ENCODE measurements at regions not wholly inside any gene's neighbourhood (a gene's known extent, or its start where the extent isn't known, plus 50 kb on each side); places are given as distances from the start of the nearest gene placed in this dataset.

- Histone ChIP-seq H4K91ac (ENCODE audit: insufficient read depth, low read depth, low read length) (no peak overlapping the region), H3K23ac (ENCODE audit: low read depth, low read length) (no peak overlapping the region), H2BK15ac (ENCODE audit: low read depth, low read length) (no peak overlapping the region), H2AK5ac (ENCODE audit: low read depth, low read length) (no peak overlapping the region), H2BK120ac (ENCODE audit: low read depth, low read length) (no peak overlapping the region), H3K4me2 (ENCODE audit: low read depth, low read length) (no peak overlapping the region), H3K14ac (replicated peaks; ENCODE audit: low read depth, low read length) (no peak overlapping the region), H3K4me1 (ENCODE audit: control insufficient read depth, insufficient read depth, low read length) (no peaks in the 10 kb centered on the region), H3K79me1 (ENCODE audit: low read depth in 1 of 2, low read length in 2 of 2) (no peaks in the 10 kb centered on the region), H3K18ac (ENCODE audit: low read depth, low read length) (no peak overlapping the region), H3K9me1 (ENCODE audit: insufficient read depth, low read length) (no peaks in the 10 kb centered on the region), H4K5ac (ENCODE audit: low read depth, low read length) (no peak overlapping the region), H3K4me3 (ENCODE audit: insufficient read depth, low read depth, low read length) (no peak overlapping the region), H3K27ac (ENCODE audit: insufficient read depth, low read length) (no peak overlapping the region), H2AFZ (replicated peaks; ENCODE audit: low read length, poor library complexity) (no peak overlapping the region), H2BK5ac (ENCODE audit: low read depth, low read length, poor library complexity, severe bottlenecking) (no peak overlapping the region), H4K20me1 (ENCODE audit: insufficient read depth, low read length) (no peaks in the 10 kb centered on the region), H4K8ac (ENCODE audit: low read depth in 2 of 2, low read length in 2 of 2) (no peak overlapping the region), H3K4ac (ENCODE audit: low read depth, low read length) (no peak overlapping the region), H3K36me3 (ENCODE audit: control insufficient read depth, insufficient read depth, low read length) (no peaks in the 10 kb centered on the region), H3K9ac (ENCODE audit: low read depth, low read length) (no peak overlapping the region), H2AK9ac (replicated peaks; ENCODE audit: low read depth, low read length, poor library complexity) (no peak overlapping the region), H3K56ac (ENCODE audit: extremely low read depth, insufficient read depth, low read length) (no peak overlapping the region), H3K27me3 (ENCODE audit: control insufficient read depth, insufficient read depth, low read length) (no peaks in the 10 kb centered on the region), H2BK20ac (ENCODE audit: low read depth, low read length) (no peak overlapping the region), H3K9me3 (ENCODE audit: control insufficient read depth, insufficient read depth, low read length) (no peaks in the 10 kb centered on the region)
- no peak for DNase-seq
- in situ Hi-C loops (cut with MboI; ENCODE audit: low sequenced_read_pairs) = no loop called here
- BruUV-seq (replicated peaks) = no TSS peak
- intact Hi-C loops (cut with micrococcal nuclease) = no loop called here
- POLR2A ChIA-PET (ENCODE audit: unreplicated experiment) = no interaction called here
- ATAC-seq (ENCODE audit: low read depth) = no peak
- CTCF ChIA-PET = no interaction called here
- dilution Hi-C loops (cut with HindIII; ENCODE audit: low sequenced_read_pairs, unreplicated experiment) = no loop called here
- no CpG with 5 or more reads among the region's 1 CpG for WGBS, 2 experiments (ENCODE audit: extremely low coverage in 2 of 2, insufficient read length in 1 of 2)
- TF ChIP-seq ELK1 (IDR thresholded peaks at IDR 0.05; ENCODE audit: borderline replicate concordance, low read depth, low read length) (no peak), USF2 (IDR thresholded peaks at IDR 0.05; ENCODE audit: low read depth, low read length) (no peak), MXI1 (IDR thresholded peaks at IDR 0.05; ENCODE audit: borderline replicate concordance, low read depth, low read length) (no peak), CTCF (conservative IDR thresholded peaks at IDR 0.05; ENCODE audit: low read depth, low read length) (no peak), BHLHE40 (IDR thresholded peaks at IDR 0.05; ENCODE audit: low read depth, low read length) (no peak), RAD21 (IDR thresholded peaks at IDR 0.05; ENCODE audit: low read length) (no peak), SMC3 (IDR thresholded peaks at IDR 0.05; ENCODE audit: low read depth, low read length) (no peak), CHD1 (IDR thresholded peaks at IDR 0.05; ENCODE audit: low read depth, low read length) (no peak), CEBPB (IDR thresholded peaks at IDR 0.05; ENCODE audit: low read depth, low read length) (no peak), MAFK (IDR thresholded peaks at IDR 0.05; ENCODE audit: low read depth, low read length) (no peak)
Measured at GRCh38 chr3:75262661-75263060, 401.5 kb upstream of the FRG2C start.

Data from IMR-90 (cell line).